ENCODE measurements at regions not wholly inside any gene's neighbourhood (a gene's known extent, or its start where the extent isn't known, plus 50 kb on each side); places are given as distances from the start of the nearest gene placed in this dataset.
"Not testable (repeated sequence)": the region's sequence is repeated elsewhere in the genome, so short reads cannot be mapped to it uniquely, and the experiment has no call there.

DNA sequence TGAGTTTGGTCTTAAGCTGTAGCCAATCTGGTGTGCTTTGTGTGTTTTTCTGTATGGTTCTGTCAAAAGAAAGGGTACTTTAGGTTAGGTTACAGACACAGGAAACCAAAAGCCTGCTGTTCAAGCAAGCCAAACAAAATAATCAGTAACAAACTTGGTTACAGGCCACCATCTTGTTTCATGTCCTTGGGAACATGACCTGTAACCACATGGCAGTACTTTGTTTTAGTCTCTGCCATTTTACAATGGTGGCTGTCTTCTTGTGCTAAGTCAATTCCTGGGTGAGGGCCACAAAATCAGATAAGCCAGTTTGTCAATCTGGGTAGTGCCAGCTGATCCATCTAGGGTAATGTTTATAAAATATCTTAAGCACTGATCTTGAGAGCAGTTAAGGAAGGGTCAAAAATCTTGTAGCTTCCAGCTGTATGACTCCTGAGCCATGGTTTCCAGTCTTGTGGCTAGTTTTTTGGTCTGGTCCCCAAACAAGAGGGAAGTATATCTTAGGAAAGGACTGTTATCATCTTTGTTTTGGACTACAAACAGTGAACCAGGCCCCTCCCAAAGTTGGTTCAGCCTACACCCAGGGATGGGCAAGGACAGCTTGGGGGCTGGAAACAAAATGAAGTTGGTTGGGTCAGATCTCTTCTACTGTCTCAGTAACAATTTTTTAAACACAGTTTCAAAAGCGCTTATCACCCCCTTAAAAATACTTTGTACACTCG lies 90.0 kb downstream of the IGLL5 start:
- DNase-seq, result no peak

DNA sequence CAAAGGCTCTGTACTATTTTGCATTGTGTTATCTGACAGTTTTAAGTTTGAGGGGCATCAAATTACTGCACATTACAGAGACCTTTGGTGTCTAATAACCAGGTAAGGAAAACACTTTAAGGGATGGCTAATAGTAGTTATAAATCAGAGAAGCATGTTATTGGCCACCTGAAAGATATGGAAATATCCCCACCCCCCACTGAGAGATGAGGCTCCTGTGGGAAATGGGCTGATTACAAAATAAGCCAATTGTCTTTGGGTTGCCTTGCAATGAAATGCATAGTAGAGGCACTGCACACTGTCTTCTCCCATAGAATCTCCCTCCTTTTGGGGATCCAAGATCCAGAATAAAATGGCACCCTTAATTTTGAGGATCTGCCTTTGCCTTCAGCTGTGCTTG lies 91.0 kb downstream of the IGLL5 start:
- no peak for DNase-seq

DNA sequence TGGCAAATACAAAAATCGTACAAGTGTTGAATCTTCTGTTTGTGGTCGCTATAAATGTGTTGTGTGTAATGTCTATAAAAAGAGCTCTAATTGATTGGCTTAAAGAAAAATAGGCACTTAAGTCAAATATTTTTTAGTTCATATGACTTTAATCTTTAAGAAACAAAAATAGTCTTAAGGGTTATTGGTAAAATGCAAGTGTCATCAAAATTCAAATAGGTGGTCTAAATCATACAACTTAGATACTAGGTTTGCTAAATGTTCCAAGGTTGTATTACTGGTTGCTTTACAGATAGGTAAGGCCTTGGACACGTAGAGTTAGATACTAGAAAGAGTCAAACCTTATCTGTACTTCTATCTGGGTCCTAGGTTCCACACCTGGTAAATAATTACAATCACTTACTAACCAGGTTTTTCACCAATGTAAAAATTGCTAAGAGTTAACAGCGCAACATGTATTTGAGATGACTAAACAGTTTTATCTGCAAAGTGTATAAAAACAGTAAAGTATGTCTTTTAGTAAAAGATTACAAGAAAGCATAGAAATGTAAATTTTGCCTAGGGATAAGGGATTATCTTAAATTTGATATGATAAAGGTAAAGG lies 91.1 kb upstream of the GNAZ start:
- DNase-seq, result no peak

- no peak for DNase-seq
Observed at GRCh38 chr22:22979954-22980353, 90.4 kb upstream of the GNAZ start.

- DNase-seq, result no peak
Observed at GRCh38 chr22:22981670-22982571, 88.4 kb upstream of the GNAZ start.

DNA sequence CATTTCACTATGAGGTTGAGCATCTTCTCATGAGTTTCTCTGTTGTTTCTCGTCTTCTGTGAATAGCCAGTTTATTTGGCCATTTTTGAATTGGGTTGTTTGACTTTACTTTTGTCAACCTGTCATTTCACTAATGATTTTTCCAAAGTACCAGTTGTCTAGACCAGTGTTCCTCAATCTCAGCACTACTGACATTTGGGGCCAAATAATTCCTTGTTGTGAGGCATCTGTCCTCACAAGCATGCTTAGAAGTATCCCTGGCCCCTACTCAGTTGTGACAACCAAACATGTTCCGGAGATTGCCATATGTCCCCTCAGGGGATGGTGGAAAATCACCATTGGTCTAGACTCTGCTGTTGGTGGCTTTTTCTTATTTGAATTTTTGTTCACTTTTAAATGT lies 87.7 kb upstream of the GNAZ start:
- no peak for DNase-seq

GRCh38 chr22:22983123-22983522 lies 87.2 kb upstream of the GNAZ start:
- DNase-seq, result no peak

DNA sequence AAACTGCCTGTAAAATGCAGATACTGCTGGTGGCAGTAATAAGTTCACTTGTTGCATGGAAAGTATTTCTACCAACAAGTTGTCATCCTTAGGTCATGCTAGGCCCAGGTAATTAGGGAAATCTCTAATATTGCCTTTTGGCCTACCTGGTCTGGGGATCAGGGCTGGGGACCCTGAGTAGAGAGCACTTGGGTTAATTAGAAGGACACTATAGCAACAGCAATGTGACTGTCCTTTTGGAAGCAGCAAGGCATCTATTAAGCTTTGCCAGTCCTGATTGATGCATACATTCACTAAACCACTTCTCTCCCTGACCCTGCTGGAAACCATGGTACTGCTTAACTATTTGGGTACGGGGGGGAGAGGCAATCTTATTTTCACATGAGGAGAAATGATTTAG lies 86.5 kb upstream of the GNAZ start:
- DNase-seq, result no peak

GRCh38 chr22:22984967-22985366 lies 85.4 kb upstream of the GNAZ start:
- DNase-seq, result no peak

GRCh38 chr22:22986008-22986407 lies 84.3 kb upstream of the GNAZ start:
- DNase-seq, result no peak

DNA sequence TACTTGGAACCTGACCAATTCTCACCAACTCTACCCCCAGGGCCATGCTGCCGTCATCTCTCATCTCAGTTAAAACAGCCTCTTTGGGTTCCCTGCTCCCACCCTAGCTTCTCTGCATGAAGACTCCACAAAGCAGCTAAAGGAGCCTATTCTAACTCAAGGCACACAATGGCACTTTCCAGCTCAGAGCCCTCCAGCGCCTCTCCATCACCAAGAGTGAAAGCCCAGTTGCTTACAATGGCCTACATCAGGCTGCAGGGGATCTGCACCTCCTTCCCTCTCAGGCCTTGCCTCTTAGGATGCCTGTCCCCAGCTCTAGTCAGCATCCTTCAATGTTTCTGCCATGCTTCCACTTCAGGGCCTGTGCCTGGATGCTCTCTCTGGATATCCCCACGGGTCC lies 83.7 kb upstream of the GNAZ start:
- no peak for DNase-seq

DNA sequence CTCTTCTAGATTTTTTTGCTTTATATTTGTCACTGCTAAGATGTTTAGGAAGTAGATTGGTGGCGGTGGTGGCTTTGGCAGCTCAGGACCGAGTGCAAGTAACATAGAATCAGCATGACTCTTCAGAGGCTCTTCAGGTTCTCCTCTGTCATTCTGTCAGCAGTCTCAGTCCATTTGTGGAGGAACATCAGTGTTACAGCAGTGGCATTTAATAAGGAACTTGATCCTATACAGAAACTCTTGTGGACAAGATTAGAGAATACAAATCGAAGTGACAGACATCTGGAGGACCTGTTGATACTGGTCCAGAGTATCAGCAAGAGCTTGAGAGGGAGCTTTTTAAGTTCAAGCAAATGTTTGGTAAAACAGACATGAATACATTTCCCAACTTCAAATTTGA lies 82.2 kb upstream of the GNAZ start:
- DNase-seq, result no peak

DNA sequence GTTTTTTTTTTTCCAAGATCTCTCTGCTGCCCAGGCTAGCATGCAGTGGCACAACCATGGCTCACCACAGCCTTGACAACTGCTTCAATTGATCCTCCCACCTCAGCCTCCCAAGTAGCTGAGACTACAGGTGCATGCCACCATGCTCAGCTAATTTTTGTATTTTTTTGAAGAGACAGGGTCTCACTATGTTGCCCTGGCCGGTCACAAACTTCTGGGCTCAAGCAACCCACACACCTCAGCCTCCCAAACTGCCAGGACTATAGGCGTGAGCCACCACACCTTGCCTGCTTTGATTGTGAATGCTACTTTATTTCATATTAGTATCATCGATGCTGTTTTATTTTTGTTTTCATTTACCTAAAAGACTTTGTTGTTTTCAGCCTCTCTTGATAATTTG lies 81.5 kb upstream of the GNAZ start:
- no peak for DNase-seq

DNA sequence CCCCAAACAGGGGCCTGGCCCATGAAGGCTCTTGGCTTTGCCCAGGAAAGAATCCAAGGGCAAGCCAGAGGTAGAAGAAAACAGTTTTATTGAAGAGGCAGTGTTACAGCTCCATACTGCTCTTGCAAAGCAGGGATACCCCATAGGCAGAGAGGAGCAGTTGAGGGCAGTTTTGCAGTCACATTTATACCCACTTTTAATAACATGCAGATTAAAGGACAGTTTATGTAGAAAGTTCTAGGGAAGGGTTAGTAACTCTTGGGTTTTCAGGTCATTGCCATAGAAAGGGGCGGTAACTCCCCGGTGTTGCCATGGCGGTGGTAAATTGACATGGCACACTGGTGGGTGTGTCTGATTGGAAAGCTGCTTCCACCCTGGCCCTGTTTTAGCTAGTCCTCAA lies 80.5 kb upstream of the GNAZ start:
- no peak for DNase-seq

DNA sequence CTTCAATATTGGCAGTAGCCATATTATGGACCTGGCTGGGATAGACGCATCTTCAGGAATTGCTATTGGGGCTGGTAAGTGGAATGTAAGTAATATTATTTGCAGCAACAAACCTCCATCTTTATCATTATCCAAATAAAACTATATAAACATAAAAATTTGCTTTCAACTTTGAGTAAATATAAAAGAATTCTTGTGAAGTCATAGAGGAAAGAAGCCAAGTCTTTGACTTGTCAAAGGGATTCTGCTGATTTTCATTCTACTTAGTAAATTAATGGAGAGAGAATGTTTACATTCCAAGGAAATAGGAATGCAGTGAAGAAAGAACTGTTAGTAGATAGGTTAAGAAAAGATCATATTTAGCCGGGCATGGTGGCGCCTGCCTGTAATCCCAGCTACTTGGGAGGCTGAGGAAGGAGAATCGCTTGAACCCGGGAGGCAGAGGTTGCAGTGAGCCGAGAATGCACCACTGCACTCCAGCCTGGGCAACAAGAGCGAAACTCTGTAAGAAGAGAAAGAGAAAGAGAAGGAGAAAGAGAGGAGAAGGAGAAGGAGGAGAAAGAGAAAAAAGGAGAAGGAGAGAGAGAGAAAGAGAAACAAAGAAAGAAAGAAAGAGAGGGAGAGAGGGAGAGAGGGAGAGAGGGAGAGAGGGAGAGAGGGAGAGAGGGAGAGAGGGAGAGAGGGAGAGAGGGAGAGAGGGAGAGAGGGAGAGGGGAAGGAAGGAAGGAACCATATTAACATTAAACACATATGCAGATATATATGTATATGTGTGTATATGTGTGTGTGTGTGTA lies 79.4 kb upstream of the GNAZ start:
- not testable (repeated sequence) for DNase-seq

DNA sequence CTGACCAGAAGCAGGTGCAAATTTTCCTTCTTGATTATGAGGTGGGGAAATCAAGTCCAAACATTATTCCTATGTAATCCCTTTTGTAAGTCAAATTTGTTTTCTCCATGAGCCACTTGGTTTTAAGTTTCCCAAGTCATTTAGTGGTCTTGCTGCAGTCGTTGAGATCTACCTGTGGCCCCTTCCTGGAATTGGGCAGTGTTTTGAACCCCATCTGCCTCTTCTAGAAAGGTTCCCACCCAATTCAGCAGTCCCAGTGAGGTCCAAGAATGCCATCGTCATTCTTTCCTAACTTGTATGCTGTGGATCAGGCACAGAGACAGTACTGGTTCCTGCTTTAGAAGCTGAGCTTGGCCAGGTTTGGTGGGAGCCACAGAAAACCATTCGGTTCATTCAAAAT lies 77.8 kb upstream of the GNAZ start:
- no peak for DNase-seq

- DNase-seq, result no peak
Observed at GRCh38 chr22:22993184-22993583, 77.1 kb upstream of the GNAZ start.

DNA sequence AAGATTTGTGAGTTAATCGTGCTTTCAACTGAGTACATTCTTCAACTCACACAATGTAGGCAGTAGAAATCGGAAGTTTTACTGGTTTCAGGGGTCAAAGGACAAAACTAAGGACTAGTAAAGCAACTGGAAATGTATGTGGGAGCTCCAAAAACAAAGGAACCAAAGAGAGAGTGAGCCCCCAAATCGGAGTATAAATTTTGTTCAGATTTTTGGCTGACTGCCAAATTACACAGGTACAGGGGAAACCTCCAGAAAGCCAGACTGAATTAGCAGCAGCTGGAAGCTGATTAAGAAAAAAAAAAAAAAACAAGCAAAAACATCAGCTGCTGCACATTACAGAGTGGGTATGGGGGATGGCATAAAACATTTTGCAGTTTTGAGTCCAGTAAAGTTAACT lies 75.2 kb upstream of the GNAZ start:
- DNase-seq, result no peak

DNA sequence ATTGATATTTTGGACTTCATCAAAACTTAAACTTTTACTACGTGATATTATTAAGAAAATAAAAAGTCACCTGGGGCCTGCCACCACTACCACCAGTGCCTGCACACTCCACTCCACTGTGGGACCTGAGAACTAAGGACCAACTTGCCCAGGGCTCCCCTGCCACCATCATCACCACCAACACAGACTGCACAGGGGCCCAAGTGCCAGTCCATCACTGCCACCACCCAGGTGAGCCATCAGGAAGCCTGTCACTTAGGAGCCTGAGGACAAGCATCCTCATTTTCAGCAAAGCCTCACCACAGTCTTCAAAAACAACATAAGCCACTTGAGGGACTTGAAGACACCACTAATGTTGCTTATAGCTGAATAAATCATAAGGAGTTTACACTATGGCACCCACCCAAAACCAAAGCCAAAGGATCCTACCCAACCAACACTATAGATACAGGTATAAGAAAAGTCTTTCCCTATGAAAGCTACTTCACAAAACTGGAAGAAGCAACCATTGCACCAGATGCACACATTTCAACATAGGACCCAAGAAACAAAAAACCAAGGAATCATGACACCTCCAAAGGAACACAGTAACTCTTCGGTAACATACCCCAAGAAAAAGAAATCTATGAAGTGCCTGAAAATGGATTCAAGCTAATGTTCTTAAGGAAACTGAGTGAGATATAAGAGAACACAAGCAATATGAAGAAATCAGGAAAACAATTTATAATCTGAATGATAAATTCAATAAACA lies 73.6 kb upstream of the GNAZ start:
- DNase-seq, result no peak

DNA sequence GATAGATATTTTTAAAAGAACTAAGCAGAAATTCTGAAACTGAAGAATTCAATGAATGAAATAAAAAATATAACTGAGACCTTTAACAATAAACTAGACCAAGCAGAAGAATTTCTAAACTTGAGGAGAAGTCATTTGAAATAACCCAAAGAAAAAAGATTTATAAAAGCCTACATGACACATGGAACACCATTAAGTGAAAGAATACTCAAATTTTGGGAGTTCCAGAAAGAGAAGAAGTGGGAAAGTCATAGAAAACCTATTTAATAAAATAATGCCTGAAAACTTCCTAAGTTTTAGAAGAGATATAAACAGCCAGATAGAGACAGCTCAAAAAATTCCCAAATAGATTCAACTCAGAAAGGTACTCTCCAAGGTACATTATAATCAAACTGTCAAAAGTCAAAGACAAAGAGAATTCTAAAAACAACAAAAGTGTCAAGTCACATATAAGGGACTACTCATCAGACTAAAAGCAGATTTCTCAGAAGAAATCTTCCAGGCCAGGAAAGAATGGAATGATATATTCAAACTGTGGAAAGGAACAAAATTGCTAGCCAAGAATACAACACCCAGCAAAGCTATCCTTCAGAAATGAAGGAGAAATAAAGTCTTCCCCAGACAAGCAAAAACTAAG lies 72.9 kb upstream of the GNAZ start:
- no peak for DNase-seq

GRCh38 chr22:22997988-22998387 lies 72.3 kb upstream of the GNAZ start:
- no peak for DNase-seq

- DNase-seq, result no peak
Observed at GRCh38 chr22:22999523-22999922, 70.8 kb upstream of the GNAZ start.

Data from OCI-M1 (cell line).